Adrenal gland (tissue), 5 donors: ENCODE measurements at regions not wholly inside any gene's neighbourhood (a gene's known extent, or its start where the extent isn't known, plus 50 kb on each side); places are given as distances from the start of the nearest gene placed in this dataset.

ENCODE experiments used
- CTCF ChIP-seq, 6 experiments: fragments of 450-650 bp in 4 of 6; fragments of 200-600 bp in 2 of 6; sonication (generic) in 1 of 6; IDR thresholded peaks; 1 replicate in 5 of 6; 2 replicates in 1 of 6; pipeline versions ENCODE4 v1.5.1 to v1.8.0; 2016 to 2021; ENCODE audit warnings: antibody characterized with exemption in 6 of 6, mild to moderate bottlenecking in 2 of 6, moderate library complexity in 1 of 6
- POLR2A ChIP-seq, 2 donors: fragments of 450-650 bp; IDR thresholded peaks; one replicate each; pipeline ENCODE4 v1.6.1; 2017; ENCODE audit warnings: antibody characterized with exemption in 2 of 2, mild to moderate bottlenecking in 2 of 2, moderate library complexity in 1 of 2
- donor health status: DM: no; HTN: no; CAD: no.

- no peak for TF ChIP-seq CTCF (IDR thresholded peaks at IDR 0.05)
- no peak for TF ChIP-seq POLR2A (IDR thresholded peaks at IDR 0.05)
Observed at GRCh38 chr5:3678801-3679200, 83.2 kb downstream of the IRX1 start.
